IPS-NIHi7 (cell line): ENCODE measurements at regions not wholly inside any gene's neighbourhood (a gene's known extent, or its start where the extent isn't known, plus 50 kb on each side); places are given as distances from the start of the nearest gene placed in this dataset.
"Not testable (repeated sequence)": the region's sequence is repeated elsewhere in the genome, so short reads cannot be mapped to it uniquely, and the experiment has no call there.

ENCODE experiments used
- DNase-seq: peaks from one replicate; pipeline ENCODE4 v3.0.0; 2012; ENCODE audit warnings: mixed read lengths; ENCODE audit errors: extremely low spot score

DNA sequence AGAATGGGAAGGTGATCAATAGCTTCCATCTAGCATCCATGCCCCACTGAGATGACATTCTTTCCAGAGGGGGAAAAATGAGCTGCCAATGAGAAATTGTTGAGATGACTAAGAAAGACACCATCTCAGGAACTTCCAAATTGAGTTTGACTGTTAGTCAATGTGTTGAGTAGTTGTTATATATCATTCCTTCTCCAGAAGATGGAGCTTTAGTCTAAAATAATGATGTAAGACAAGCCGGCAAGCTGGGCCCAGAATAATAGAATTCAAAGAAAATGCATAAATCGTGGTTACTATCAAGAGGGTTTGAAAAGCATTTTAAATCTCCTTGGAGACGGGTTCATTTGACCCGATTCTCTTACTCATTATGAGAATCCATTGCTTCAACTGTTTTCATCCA lies 71.0 kb upstream of the ATF7IP2 start:
- DNase-seq = no peak

DNA sequence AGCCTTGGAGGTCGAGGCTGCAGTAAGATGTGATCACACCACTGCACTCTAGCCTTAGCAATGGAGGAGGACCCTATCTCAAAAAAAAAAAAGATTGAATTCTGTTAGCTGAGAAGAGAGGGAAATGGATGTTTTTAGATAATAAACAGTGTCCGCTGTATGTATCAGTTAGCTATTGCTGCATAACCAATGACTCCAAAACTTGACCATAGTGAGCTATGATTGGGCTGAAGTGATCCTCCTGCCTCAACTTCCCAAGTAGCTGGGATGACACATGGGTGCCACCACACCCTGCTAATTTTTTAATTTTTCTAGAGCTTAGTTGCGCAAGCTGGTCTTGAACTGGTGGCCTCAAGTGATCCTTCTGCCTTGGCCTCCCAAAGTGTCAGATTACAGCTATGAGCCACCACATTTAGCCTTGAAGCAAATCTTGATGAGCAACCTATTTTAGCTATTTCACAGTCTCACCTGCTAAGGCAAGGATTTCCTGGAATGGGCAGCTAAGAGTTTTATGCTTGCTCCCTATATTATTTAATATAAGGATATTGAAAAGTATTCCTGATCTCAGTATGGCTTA lies 68.3 kb upstream of the ATF7IP2 start:
- DNase-seq = no peak

DNA sequence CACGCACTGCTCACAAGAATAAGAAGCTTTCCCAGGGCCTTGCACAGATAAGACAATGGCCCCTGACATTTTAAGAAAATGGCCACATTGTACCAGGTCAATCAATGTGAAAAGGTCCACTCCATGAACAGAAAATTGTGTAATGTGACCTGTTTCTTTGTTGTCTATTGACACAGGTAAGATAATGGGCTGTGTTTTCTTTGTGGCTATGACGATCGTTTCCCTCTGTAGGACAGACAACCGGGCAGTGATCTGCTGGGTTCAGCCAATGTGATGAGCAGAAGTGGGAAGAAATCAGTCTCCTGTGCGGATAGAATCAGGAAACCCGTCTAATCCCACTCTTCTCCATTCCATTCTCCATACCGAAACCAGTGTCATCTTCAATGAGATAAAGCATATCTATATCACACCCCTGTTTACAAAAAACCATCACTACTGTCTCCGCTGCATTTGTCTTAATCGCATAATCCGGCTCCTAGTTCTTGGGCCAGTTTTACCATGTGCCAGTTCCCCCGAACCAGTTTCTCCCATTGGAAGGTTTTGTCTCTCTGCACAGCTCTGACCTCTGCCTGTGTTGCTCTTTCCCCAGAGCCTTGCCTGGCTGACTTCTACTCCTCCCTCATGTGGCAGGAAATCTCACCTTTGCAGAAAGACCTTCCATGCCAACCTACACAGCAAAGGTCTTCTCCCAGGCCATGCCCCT lies 66.9 kb upstream of the ATF7IP2 start:
- DNase-seq = no peak

DNA sequence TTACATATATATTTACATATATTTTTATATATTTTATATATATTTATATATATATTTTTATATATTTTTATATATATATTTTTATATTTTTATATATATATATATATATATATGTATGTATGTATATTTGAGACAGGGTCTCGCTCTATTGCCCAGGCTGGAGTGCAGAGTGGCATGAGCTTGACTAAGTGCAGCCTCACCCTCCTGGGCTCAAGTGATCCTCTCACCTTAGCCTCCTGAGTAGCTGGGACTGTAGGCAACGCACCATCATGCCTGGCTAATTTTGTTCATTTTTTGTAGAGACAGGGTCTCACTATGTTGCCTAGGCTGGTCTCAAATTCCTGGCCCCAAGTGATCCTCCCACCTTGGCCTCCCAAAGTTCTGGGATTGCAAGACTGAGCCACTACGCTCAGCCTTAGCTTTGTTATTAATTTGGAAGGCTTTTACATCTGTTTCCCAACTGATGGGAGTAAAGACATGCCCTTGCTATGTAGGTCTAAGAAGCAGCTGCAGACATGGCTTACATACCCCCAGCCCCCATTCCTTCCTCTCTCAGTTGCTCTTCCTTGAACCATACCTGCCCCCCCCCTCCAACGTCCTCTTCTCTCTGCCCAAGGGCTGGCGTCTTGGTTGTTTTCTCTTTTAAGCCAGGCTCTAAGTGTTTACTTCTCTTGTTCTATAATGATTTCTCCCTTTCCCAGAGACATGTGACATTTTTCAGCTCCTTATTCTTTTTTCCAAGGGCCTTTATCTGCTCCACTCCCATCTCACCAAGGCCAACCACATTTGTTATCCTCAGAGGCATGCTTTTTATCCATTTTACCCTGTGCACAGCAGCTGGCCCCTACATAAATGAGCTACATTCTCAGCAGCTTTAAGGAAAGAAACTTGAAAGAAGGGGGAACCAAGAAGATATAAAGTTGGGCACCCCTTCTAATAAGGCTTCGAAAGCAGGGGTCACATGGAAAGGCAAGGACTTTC lies 64.2 kb upstream of the ATF7IP2 start:
- no peak for DNase-seq

DNA sequence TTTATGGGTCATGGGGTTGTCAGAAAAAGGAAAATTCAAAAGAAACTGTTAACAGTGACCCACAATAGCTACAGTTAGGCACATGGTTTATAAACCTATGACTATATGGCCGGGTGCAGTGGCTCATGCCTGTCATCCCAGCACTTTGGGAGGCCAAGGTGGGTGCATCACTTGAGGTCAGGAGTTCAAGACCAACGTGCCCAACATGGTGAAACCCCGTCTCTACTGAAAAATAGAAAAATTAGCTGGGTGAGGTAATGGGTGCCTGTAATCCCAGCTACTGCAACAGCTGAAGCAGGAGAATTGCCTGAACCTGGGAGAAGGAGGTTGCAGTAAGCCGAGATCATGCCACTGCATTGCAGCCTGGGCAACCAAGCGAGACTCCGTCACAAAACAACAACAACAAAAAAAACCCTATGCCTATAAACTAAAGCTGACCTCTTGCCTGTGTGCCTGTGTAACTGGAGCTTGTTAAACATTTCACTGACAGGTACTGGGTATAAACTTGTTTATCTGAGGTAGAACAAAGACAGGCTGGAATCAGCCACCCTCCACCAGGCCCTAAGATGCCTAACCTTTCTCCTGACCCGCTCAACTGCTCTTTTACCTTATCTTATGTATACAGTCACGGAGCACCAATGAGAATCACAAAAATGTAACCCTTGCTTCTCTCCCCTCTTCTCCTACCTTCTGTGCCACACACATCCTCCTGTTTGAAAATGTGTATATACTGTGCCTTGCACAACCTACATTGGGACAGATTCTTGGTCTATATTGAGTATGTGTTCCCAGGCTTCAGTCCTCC lies 62.9 kb upstream of the ATF7IP2 start:
- no peak for DNase-seq

DNA sequence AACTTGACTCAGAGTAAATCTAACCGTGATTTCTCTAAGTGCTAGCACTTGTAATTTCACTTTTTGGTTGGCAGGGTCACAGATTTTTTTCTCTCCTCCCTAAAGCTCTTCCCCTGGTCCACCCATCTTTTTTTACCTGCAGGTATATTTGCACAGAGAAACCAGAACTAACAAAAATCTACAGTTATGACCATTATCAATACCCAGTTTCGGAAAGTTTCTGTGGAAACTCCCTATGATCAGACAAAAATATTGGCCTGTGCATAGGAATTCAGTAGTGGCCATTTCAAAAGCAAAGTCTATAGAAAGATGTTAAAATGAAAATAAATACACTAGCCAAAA lies 62.4 kb upstream of the ATF7IP2 start:
- no peak for DNase-seq

DNA sequence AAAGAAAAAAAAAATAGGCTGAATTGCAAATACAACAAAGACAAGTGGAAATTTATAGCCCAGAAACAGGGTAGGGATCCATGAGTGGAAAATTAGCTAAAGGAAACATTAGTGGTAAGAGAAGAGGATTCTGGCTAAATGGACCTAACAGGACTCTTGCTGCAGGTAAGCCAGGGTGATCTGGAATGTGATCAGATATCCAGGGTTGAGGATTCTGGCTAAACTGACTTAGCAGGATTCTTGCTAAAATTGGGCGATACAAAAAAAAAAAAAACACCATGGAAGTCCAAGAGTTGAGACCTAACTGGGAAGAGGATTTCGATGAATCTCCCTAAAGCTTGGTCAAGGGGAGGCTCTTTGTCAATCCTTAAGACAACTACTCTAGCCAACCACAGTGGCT lies 61.7 kb upstream of the ATF7IP2 start:
- no peak for DNase-seq

DNA sequence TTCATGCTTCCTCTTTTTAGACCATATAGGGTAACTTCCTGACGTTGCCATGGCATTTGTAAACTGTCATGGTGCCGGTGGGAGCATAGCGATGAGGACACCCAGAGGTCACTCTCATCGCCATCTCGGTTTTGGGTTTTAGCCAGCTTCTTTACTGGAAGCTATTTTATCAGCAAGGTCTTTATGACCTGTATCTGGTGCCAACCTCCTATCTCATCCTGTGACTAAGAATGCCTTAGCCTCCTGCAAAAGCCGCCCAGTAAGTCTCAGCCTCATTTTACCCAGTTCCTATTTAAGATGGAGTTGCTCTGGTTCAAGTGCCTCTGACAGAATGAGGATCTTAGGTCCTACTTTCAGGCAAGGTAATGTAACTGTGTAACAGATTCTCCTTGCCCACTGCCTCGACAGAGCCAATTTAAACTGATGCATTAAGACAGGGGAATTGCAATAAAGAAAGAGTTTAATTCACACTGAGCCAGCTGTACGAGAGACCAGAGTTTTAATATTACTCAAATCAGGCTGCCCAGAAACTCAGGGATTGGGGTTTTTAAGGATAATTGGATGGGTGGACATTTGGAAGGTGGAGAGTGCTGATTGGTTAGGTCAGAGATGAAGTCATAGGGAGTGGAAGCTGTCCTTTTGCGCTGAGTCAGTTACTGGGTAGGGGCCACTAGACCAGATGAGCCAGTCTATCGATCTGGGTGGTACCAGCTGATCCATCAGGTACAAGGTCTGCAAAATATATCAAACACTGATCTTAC lies 59.9 kb upstream of the ATF7IP2 start:
- DNase-seq = no peak

DNA sequence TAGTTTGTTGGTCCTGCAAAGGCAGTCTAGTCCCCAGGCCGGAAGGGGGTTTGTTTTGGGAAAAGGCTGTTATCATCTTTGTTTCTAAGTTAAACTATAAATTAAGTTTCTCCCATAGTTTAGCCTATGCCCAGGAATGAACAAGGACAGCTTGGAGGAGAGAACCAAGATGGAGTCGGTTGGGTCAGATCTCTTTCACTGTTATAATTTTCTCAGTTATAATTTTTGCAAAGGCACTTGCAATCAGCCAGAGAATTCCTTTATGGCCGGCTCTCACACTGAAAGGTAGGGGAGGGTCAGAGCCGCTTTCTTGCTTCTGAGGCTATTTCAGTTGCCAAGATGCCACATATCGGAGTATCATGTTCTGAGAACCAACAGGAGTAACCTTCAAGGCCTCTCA lies 59.2 kb upstream of the ATF7IP2 start:
- DNase-seq = no peak

DNA sequence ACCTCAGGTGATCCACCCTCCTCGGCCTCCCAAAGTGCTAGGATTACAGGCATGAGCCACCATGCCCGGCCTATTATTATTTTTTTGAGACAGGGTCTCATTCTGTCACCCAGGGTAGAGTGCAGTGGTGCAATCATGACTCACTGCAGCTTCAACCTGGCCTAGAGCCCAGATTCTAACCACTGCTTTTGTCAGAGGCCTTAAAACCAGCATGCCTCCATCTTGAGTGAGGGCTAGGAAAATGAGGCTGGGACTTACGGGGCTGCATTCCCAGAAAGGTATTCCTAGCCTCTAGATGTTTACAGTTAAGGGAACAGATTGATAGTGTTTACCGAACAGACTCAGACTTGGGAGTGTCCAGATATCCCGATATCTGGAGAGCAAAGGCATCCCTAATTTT lies 57.6 kb upstream of the ATF7IP2 start:
- DNase-seq = not testable (repeated sequence)

DNA sequence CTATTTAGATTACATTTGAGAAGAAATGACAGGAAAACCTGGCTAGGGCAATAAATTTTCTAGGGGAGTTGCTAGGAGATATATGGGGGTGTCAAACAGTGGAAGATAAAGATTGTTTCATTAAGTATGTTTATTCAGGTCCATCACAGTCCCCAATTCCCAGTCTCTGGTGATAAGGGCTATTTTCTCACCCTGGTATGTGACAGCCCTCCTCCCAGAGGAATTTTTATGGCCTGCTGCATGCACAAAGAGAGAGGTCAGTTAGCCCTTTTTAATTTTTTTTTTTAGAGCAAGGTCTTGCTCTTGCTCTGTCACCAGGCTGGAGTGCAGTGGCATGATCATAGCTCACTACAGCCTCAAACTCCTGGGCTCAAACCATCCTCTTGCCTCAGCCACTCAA lies 53.6 kb upstream of the ATF7IP2 start:
- no peak for DNase-seq

DNA sequence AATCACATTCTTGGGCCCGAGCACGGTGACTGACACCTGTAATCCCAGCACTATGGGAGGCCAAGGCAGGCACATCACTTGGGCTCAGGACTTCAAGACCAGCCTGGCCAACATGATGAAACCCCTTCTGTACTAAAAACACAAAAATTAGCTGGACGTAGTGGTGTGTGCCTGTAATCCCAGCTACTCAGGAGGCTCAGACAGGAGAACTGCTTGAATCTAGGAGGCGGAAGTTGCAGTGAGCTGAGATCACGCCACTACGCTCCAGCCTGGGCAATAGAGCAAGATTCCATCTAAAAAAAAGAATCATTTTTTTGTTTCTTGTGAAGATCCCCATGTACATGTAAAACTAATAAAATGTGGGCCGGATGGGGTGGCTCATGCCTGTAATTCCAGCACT lies 53.1 kb upstream of the ATF7IP2 start:
- DNase-seq = no peak

DNA sequence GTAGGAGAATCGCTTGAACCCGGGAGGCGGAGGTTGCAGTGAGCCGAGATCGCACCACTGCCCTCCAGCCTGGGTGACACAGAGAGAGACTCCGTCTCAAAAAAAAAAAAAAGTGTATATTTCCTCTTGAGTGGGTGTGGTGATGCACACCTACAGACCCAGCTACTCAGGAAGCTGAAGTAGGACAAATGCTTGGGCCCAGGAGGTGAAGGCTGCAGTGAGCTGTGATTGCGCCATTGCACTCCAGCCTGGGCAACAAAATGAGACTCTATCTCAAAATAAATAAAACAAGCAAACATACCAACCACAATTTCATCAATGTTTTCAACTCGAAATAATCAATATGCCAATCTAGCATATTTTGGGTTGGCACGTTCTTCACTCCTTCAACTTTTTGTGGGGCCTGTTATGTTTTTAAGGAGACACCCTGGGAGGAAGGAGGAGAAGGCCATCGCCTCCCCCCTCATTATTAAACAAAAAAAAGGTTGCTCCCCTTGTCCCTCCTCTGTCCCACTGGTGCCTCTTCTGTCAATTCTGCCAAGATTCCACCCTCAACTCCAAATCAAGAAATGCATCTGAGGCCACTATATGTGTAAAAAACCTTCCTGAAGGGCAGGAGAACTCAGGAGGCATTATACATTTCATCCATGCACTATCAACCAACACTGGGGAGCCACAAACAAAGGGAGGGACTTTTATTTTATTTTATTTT lies 52.4 kb upstream of the ATF7IP2 start:
- no peak for DNase-seq

DNA sequence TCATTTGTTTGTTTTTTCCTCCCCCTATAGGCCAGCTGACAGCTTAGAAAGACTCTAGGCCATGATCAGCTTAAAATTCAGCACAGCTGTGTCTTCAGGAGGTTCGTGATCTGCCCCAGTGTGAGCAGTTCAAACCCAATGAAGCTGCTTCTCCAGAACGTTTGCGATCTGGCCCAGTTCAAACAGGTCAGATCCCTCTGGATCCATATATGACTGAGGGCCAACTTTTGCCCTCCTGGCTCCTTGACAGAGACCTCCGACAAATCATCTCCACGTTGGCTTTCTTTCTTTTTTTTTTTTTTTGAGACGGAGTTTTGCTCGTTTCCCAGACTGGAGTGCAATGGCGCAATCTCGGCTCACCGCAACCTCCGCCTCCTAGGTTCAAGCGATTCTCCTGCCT lies 50.2 kb upstream of the ATF7IP2 start:
- no peak for DNase-seq
